Lower leg skin (tissue), 3 donors: ENCODE measurements at regions not wholly inside any gene's neighbourhood (a gene's known extent, or its start where the extent isn't known, plus 50 kb on each side); places are given as distances from the start of the nearest gene placed in this dataset.

Experiments
- CTCF ChIP-seq, 3 donors: fragments of 450-650 bp; IDR thresholded peaks; one replicate each; pipeline ENCODE4 v1.5.1; 2016; ENCODE audit warnings: antibody characterized with exemption in 3 of 3, mild to moderate bottlenecking in 3 of 3, moderate library complexity in 2 of 3
- POLR2A ChIP-seq, 2 donors: fragments of 450-650 bp; IDR thresholded peaks; one replicate each; pipeline ENCODE4 v1.6.1; 2016 to 2017; ENCODE audit warnings: antibody characterized with exemption in 2 of 2, mild to moderate bottlenecking in 1 of 2, moderate library complexity in 1 of 2

GRCh38 chr9:89980600-89980999 is 375.8 kb downstream of the GADD45G start:
- TF ChIP-seq CTCF (IDR thresholded peaks at IDR 0.05) (no peak), POLR2A (IDR thresholded peaks at IDR 0.05) (no peak)
